Calu3 (cell line): ENCODE measurements at regions not wholly inside any gene's neighbourhood (a gene's known extent, or its start where the extent isn't known, plus 50 kb on each side); places are given as distances from the start of the nearest gene placed in this dataset.
A peak's percentile ranks its signal among the peaks of the same experiment; 100 is the strongest.

Experiments
- BruUV-seq: library from RNA; stranded (reverse); fragments of 400-500 nt; replicated peaks from 2 replicates; lab custom pipeline; 2021; lab: Mats Ljungman, UMichigan
- CTCF ChIA-PET: fragments of 300-600 bp; sonication (Branson Sonifier 250); formaldehyde crosslinking; loops from one replicate; lab custom pipeline; 2022; ENCODE audit warnings: antibody characterized with exemption; lab: Charles Lee
- DNase-seq: peaks from one replicate; pipeline ENCODE4 v3.0.0; 2022
- H3K27ac Mint-ChIP-seq: one replicate; pipeline ENCODE4 v1.8.0; 2022; ENCODE audit warnings: mixed read lengths; ENCODE audit not compliant: unreplicated experiment
- H3K27me3 Mint-ChIP-seq: one replicate; pipeline ENCODE4 v1.8.0; 2022; ENCODE audit warnings: mixed read lengths; ENCODE audit not compliant: unreplicated experiment
- H3K36me3 Mint-ChIP-seq: one replicate; pipeline ENCODE4 v1.8.0; 2022; ENCODE audit warnings: mild to moderate bottlenecking, moderate library complexity, mixed read lengths; ENCODE audit not compliant: insufficient read depth, unreplicated experiment
- H3K4me1 Mint-ChIP-seq: one replicate; pipeline ENCODE4 v1.8.0; 2022; ENCODE audit warnings: mild to moderate bottlenecking, low read depth, mixed read lengths; ENCODE audit not compliant: unreplicated experiment
- H3K4me3 Mint-ChIP-seq: one replicate; pipeline ENCODE4 v1.8.0; 2022; ENCODE audit warnings: mild to moderate bottlenecking, low read depth, moderate library complexity, mixed read lengths; ENCODE audit not compliant: unreplicated experiment
- H3K9me3 Mint-ChIP-seq: one replicate; pipeline ENCODE4 v1.8.0; 2022; ENCODE audit warnings: low read depth, mixed read lengths; ENCODE audit not compliant: unreplicated experiment
- intact Hi-C: fragments of 100-400 bp; cut with micrococcal nuclease; formaldehyde crosslinking; loops from one replicate; pipeline ENCODE4 v1.10.0; 2022; ENCODE audit not compliant: unreplicated experiment
- TF ChIP-seq, protein P1 (sequence below): fragments of 200-600 bp; IDR thresholded peaks from one replicate; pipeline ENCODE4 v1.8.0; 2022; ENCODE audit warnings: antibody characterized with exemption; ENCODE audit not compliant: unreplicated experiment

GRCh38 chr17:77285594-77286390, 145.0 kb downstream of the SEC14L1 start:
- no peaks in the 10 kb centered on the region for H3K9me3 Mint-ChIP-seq
- no peaks in the 10 kb centered on the region for H3K27me3 Mint-ChIP-seq
- intact Hi-C loops = loop anchor here (2.0 kb wide), 2 partner anchors 31 to 37 kb away; no protein-coding TSS in a partner anchor
- H3K36me3 Mint-ChIP-seq = peaks cover 95% of the 10 kb centered on the region
- H3K27ac Mint-ChIP-seq = peak overlapping the region; percentile 100
- BruUV-seq = TSS peak; percentile 6
- peak; percentile 80 for DNase-seq
- CTCF ChIA-PET = interaction anchor here (1.6 to 4.9 kb wide), 3 partner anchors 30 to 40 kb away, joined by 9 to 29 read pairs (median 9); no protein-coding TSS in a partner anchor
- TF ChIP-seq, protein P1, sequence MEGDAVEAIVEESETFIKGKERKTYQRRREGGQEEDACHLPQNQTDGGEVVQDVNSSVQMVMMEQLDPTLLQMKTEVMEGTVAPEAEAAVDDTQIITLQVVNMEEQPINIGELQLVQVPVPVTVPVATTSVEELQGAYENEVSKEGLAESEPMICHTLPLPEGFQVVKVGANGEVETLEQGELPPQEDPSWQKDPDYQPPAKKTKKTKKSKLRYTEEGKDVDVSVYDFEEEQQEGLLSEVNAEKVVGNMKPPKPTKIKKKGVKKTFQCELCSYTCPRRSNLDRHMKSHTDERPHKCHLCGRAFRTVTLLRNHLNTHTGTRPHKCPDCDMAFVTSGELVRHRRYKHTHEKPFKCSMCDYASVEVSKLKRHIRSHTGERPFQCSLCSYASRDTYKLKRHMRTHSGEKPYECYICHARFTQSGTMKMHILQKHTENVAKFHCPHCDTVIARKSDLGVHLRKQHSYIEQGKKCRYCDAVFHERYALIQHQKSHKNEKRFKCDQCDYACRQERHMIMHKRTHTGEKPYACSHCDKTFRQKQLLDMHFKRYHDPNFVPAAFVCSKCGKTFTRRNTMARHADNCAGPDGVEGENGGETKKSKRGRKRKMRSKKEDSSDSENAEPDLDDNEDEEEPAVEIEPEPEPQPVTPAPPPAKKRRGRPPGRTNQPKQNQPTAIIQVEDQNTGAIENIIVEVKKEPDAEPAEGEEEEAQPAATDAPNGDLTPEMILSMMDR = no peak
- peak overlapping the region; percentile 83 for H3K4me3 Mint-ChIP-seq
- peaks cover 49% of the 10 kb centered on the region for H3K4me1 Mint-ChIP-seq

DNA sequence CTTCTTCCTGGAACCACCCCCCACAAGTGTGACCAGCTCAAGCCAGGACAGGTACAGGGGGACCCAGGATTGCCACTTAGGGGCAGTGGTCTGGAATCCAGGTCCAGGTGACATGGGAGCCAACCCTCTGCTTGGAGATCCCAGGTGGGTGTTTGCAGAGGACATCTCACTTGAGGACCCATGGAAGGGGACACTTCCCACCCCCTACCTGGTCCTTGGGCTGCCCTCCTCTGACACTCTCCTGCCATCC, 145.5 kb downstream of the SEC14L1 start:
- peaks cover 89% of the 10 kb centered on the region for H3K36me3 Mint-ChIP-seq
- TF ChIP-seq, protein P1 = no peak
- intact Hi-C loops = loop anchor here (2.0 kb wide), 2 partner anchors 32 to 36 kb away; no protein-coding TSS in a partner anchor
- H3K4me3 Mint-ChIP-seq = peak overlapping the region; percentile 83
- H3K9me3 Mint-ChIP-seq = no peaks in the 10 kb centered on the region
- CTCF ChIA-PET = interaction anchor here (0.6 to 4.9 kb wide), 4 partner anchors 31 to 71 kb away, joined by 3 to 29 read pairs (median 9); no protein-coding TSS in a partner anchor
- H3K27ac Mint-ChIP-seq = peak overlapping the region; percentile 100
- BruUV-seq = no TSS peak
- peaks cover 49% of the 10 kb centered on the region for H3K4me1 Mint-ChIP-seq
- no peak for DNase-seq
- no peaks in the 10 kb centered on the region for H3K27me3 Mint-ChIP-seq

- BruUV-seq = no TSS peak
- peak overlapping the region; percentile 100 for H3K27ac Mint-ChIP-seq
- H3K27me3 Mint-ChIP-seq = no peaks in the 10 kb centered on the region
- CTCF ChIA-PET = interaction anchor here (0.6 to 4.9 kb wide), 11 partner anchors 15 to 1934 kb away, joined by 3 to 29 read pairs (median 4); no protein-coding TSS in a partner anchor
- peaks cover 87% of the 10 kb centered on the region for H3K36me3 Mint-ChIP-seq
- intact Hi-C loops = loop anchor here (2.0 kb wide), 2 partner anchors 32 to 36 kb away; no protein-coding TSS in a partner anchor
- TF ChIP-seq, protein P1 = no peak
- peak overlapping the region; percentile 83 for H3K4me3 Mint-ChIP-seq
- peak; percentile 93 for DNase-seq
- H3K9me3 Mint-ChIP-seq = no peaks in the 10 kb centered on the region
- peaks cover 52% of the 10 kb centered on the region for H3K4me1 Mint-ChIP-seq
Observed at GRCh38 chr17:77286641-77287431, 146.1 kb downstream of the SEC14L1 start.

DNA sequence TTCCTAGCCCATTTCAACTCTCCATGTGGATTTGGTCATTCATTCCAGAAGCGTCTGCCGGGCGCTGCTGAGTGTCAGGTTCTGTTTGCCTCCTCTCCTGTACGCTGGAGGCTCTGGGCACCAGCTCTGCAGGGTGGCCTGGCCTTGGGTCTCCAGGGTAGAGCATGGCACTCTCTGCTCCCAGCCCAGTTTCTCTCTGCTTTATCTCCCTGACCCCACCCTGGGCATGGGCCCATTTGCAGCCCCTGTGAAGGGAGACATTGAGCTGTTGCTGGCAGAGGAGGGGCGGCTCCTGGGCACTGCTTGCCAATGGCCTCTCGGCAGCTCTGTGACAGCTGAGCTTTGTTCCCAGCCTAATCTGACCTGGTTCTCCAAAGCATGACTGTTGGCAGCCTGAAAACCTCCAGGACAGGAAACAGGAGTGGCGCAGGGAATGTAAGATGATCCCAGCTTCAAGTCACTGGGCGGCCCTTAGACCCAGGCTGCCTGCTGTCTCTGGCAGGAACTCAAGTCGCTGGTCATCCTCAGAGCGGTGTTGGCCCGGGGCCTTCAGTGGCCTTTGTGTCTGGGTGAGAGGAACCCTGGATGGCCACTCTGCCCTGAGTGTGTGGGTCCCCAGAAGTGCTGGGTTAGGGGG, 146.8 kb downstream of the SEC14L1 start:
- Mint-ChIP-seq H3K4me3 (peak overlapping the region; percentile 83), H3K27me3 (no peaks in the 10 kb centered on the region), H3K27ac (peak overlapping the region; percentile 100), H3K4me1 (peaks cover 59% of the 10 kb centered on the region), H3K36me3 (peaks cover 87% of the 10 kb centered on the region), H3K9me3 (no peaks in the 10 kb centered on the region)
- TF ChIP-seq, protein P1 = no peak
- peak; percentile 85 for DNase-seq
- CTCF ChIA-PET = interaction anchor here (0.6 to 4.9 kb wide), 10 partner anchors 14 to 1935 kb away, joined by 3 to 29 read pairs (median 4); partner anchors contain the start of gene UNK
- no TSS peak for BruUV-seq
- intact Hi-C loops = loop anchor here (2.0 kb wide), 2 partner anchors 33 to 35 kb away; no protein-coding TSS in a partner anchor
